GM18498 (cell line): ENCODE measurements at regions not wholly inside any gene's neighbourhood (a gene's known extent, or its start where the extent isn't known, plus 50 kb on each side); places are given as distances from the start of the nearest gene placed in this dataset.

ENCODE experiments used
- ATAC-seq: cut with Tn5 transposase; IDR thresholded peaks from one replicate; pipeline ENCODE4 v1.9.1; 2021; ENCODE audit warnings: mild to moderate bottlenecking, moderate library complexity; ENCODE audit not compliant: unreplicated experiment

DNA sequence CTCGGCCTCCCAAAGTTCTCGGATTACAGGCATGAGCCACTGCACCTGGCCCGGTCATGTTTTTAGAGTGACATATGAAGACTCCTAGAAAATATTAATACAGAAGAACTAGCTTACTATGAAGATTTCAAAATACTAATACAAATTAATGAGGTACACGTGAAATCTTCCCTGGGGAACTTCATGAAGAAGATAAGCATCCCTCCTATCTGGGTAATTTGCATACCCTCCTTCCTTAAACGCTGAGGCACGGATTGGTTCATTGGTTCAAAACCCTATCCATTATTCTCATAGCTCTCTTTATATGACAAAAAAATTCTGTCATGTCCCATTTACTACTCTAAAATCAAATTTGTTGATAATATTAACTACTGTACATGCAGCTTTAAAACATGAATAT is 224.8 kb upstream of the KLF14 start:
- ATAC-seq = no peak

DNA sequence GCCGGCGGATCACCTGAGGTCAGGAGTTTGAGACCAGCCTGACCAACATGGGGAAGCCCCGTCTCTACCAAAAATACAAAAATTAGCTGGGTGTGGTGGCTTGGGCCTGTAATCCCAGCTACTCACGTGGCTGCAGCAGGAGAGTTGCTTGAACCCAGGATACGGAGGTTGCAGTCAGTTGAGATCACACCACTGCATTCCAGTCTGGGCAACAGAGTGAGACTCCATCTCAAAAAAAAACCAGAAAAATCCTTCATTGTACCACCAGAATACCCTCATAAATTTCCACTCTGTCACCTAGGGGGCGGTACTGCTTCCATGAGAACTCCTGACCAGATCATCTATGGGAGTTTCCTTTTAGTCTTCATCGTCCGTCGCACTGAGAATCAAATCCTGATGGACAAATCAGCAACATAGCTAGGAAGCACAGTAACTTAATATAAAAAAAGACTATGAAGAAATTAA is 225.8 kb upstream of the KLF14 start:
- no peak for ATAC-seq

DNA sequence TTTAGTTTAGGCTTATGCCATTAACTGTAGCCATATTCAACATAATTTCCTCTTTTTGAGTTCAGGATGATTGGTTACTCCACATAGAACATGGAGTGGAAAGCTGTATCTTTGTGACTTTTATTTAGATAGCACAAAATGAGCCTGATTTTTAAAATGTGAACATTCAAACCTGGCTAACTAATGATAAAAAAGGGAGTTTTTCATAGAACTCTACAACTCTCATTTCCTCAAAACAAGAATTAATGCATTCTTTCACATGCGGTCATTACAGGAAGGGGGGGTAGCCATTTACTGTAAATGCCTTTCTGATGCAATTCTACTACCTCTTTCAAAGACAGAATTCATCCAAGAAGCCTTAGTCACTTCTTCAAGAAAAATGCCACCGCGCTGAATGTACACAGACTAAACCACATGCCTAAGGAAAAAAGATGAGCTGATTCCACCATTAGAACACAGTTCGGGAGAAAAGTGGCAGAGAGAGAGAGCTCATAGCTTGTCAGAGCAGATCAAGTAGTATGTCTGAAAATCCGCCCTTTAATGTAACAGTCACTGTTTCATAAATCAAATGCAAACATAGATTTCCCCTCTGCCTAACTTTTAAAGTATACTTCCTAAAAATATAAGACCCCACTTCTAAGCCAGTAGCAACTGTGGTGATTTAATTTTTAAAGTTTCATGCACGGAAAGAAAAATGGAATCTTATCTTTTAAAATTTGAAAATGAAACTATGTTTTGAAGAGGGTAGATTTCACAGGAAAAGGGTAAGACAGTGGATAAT is 226.4 kb upstream of the KLF14 start:
- ATAC-seq = peak; percentile 38

DNA sequence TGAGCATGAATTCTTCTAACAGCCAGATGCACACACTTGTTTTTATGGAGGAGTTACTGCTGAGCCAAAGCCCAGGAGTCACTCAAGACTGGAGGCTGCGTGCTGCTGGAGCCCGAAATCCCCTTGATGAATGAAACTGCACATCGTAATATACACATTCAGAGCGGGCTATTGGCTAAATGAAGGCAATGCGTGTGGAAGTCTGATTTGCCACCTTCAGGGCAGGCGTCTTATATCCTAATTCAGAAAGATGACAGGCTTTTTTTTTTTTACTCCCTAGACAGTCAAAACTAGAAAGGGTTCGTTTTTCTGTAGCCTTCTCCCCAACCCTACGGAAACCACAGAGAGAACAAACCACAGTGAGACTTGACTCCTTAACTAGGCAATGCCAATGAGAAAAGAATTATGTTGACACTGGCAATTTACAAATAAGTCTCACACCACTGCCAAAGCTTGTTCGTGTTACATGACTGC is 227.2 kb upstream of the KLF14 start:
- peak; percentile 73 for ATAC-seq

DNA sequence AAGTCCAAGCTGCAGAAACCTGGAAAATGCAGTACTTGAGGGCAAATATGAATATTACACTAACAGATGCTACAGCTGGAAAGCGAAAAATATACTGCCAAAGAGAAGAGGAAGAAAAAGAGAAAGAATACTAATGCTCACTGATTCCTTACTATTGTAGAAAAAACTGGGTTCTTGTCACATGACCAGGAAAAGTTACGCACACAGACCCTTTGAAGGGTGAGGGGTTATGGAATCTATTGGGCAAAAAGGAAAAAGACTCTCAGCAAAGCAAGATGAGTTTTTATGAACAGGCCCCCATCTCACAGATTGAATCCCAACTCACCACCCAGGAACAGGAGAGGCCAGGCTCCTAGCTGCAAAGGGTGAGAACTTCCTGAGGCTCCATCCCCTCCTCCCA is 228.1 kb upstream of the KLF14 start:
- no peak for ATAC-seq

DNA sequence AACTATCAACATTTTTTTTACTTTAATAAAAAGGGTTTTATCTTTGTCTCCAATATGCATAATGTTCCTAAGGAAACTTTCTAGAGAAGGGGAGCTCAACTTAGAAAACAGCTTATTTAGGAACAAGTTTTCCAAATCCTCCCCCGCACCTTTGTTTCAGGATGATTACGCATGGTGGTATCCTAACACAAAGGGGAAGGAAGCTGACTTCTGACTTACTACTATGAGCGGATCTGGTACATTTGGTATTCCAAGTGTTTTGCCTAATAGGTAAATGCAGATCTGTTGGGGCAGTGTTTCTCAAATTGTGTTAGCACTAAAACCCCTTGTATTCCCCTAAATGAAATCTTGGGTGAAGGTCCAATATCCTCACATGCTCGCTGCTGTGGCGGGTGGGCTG is 229.3 kb upstream of the KLF14 start:
- no peak for ATAC-seq

DNA sequence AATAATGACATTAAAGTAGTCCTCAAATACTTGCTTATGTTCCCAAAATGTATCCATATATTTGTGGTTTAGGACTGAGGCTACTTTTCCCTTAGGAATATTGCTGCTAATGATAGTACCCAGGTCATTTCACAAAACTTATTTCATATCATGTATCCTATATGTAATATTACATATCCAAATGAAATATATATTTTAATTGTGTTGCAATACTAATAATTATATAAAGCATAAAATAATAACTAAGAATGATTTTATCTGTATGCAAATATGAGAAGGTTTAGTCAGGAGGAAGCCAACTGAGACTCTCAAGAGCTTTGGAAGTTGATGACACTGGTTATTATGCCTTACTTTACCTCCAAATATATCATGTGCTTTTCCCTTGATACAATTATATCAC is 231.5 kb upstream of the KLF14 start:
- ATAC-seq = no peak

DNA sequence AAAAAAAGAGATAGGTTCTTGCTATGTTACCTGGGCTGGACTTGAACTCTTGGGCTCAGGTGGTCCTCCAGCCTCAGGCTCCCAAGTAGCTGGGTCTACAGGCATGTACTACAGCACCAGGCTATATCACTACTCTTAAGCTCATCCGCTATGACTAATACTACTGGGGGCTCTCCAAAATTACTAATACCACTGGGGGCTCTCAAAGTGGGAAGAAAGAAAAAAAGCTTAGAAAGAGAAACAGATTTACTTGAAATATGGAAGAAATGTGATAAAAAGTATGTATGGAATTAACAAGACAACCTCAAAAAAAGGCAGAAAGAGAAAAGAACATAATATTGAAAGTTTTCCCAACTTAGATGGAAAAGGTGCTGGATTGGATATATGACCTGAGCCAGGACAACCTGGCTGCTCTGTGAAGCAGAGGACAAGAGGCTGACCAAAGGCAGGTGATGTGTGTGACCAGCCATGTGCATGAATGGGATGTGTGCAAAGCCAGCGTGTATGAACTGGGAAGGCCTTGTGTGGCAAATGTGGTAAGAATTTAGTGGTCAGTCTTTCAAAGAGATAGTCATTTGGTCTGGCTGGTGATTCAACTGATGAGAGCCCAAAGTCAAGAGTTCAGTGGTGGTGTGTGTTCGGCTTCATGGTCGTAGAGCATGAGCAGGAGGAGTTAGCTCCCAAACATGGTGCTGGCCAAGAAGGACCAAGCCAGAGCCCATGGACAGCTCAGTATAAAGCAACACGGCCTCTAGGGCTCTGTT is 232.4 kb upstream of the KLF14 start:
- ATAC-seq = peak; percentile 45

DNA sequence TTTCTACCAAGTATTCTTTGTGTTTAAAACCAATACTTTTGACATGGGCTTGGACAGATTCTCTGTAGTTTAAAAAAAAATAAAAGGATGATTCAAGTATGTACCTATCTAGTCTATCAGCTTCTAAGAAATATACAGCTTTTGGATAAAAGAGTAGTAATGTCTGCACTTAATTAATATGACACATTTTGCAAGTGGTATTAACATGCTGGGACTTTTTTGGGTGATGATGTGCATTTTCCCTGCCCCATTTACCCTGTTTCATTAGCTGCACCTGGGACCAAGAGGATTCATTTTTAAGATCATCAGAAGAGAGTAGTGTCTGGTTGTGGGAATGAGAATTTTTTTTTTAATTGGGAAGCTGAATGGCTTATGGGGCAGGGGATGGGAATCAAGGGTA is 236.2 kb upstream of the KLF14 start:
- no peak for ATAC-seq

DNA sequence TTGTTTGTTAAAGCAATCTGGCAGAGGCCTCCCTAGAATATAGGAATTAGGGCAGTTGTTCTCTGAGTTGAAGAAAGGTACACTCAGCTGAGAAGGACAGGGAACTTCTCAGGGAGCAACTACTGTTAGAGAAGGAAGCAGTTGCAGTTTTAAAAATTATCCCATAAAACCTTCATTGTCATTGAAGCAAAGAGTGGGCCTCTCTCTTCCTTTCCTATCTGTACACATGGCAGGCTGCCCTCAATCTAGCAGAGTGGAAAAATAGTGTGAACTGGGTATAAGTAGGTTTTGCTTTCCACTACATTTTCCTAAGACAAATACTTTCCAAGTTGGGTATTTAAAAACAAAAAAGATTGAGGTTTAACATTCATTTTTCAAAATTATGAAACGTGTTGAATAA is 236.7 kb upstream of the KLF14 start:
- ATAC-seq = no peak

DNA sequence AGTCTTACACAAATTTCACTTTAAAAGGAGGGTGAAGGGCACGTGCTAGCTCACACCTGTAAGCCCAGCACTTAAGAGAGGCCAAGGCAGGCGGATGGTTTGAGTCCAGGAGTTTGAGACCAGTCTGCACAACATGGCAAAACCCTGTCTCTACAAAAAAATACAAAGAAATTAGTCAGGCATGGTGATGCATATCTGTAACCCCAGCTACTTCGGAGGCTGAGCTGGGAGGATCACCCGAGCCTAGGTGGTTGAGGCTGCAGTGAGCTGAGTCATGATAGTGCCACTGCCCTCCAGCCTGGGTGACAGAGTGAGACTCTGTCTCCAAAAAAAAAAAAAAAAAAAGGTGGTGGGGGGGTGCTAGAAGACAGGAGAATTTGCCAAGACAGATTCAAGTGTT is 237.3 kb upstream of the KLF14 start:
- ATAC-seq = no peak

DNA sequence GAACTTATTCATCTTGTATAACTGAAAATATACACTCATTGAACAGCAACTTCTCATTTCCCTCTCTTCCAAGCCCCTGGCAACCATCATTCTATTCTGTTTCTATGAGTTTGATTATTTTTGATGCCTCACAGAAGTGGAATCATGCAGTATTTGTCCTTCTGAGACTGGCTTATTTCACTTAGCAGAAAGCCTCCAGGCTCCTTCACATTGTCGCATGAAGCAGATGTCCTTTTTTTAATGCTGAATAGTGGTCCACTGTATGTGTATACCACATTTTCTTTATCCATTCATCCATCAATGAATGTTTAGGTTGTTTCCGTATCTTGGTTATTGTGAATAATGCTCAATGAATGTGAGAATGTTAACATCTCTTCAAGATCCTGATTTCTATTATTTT is 238.2 kb upstream of the KLF14 start:
- ATAC-seq = no peak

DNA sequence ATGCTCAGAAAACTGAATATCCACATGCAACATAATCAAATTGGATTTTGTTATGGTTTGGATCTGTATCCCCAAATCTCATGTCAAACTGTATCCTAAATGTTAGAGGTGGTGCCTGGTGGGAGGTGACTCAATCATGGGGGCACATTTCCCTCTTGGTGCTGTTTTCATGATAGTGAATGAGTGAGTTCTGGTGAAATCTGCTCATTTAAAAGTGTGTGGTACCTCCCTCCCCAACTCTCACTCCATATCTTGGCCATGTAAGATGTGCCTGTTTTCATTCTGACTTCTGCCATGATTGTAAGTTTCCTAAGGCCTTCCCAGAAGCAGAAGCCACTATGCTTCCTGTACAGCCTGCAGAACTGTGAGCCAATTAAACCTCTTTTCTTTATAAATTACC is 239.6 kb upstream of the KLF14 start:
- no peak for ATAC-seq

DNA sequence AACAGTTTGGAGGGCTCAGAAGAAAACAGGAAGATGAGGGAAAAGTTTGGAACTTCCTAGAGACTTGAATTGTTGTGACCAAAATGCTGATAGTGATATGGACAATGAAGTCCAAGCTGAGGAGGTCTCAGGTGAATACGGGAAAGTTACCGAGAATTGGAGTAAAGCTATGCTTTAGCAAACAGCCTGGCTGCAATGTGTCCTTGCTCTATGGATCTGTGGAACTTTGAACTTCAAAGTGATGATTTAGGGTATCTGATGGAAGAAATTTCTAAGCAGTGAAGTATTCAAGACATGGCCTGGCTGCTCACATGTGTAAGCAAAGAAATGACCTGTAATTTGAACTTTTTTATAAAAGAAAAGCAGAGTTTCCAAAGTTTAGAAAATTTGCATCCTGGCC is 240.2 kb upstream of the KLF14 start:
- no peak for ATAC-seq

DNA sequence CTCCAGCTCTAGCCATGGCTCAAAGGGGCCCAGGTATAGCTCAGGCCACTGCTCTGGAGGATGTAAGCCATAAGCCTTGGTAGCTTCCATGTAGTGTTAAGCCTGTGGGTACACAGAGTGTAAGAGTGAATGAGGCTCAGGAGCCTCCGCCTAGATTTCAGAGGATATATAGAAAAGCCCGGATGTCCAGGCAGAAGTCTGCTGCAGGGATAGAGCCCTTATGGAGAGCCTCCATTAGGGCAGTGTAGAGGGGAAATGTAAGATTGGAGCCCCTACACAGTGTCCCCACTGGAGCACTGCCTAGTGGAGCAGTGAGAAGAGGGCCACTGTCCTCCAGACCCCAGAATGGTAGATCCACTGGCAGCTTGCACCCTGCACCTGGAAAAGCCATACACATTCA is 240.8 kb upstream of the KLF14 start:
- no peak for ATAC-seq

DNA sequence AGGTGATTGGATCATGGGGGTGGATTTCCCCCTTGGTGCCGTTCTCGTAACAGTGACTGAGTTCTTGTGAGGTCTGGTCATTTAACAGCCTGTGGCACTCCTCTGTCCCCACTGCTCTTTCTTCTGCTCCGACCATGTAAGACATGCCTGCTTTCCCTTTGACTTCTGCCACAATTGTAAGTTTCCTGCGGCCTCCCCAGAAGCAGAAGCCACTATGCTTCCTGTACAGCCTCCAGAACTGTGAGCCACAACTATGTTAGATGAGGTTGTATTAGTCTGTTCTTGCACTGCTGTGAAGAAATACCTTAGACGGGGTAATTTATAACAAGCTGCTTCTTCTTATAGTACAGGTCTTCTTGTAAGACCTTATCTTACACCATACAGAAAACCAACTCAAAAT is 241.7 kb upstream of the KLF14 start:
- no peak for ATAC-seq

DNA sequence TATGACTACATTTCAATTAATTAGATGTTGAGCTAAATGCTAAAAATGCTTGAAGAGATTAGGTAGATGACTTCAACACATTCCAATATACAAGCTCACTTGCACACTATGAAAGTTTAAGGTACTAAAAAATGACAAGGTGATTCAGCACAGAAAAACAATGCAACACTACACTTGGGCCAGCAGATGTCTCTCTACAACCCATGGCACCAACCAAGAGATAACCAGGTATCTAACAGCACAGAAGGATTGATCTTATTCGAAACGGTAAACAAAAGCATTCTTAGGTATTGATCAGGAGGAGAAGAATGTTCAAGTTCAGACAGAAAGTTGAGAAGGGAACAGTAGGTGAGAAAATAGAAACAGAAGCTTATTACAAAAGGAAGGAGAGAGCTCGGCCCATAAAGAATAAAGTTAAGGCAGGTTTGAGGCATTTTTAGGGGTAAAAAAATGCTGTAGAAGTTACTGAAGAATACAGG is 248.2 kb upstream of the KLF14 start:
- ATAC-seq = no peak

DNA sequence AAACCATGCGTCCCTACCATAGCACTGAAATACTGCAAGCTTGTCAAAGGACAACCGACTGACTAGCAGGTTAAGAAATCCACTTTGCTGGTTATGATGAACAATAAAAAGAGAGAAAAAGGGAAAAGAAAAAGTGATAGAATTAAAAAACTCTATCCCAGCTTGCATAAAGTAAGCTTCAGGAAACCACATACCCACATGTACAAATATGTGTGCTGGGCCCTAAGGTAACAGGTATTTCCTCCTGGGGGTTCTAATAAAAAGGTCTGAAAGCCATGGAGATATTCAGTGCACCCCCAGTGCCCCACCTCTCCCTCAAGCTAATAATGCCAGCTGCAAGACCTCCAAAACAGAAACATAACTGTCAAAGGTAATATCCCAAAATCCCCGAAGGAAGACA is 248.6 kb upstream of the KLF14 start:
- ATAC-seq = no peak

DNA sequence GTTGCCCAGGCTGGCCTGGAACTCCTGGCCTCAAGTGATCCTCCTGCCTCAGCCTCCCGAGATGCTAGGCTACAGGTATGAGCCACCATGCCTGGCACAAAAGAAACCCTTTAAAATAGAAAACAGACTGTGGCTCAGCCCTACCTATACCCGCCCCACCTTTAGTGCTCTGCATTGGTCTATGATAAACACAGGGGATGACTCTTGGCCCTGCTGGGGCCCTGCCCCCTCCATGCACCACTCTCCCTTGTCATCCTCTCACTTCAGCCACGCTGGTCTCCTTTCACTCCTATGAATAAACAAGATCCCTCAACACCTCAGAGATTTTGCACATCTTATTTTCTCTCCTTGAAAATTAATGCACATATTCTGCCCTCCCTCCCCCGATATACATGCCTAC is 251.4 kb upstream of the KLF14 start:
- no peak for ATAC-seq

DNA sequence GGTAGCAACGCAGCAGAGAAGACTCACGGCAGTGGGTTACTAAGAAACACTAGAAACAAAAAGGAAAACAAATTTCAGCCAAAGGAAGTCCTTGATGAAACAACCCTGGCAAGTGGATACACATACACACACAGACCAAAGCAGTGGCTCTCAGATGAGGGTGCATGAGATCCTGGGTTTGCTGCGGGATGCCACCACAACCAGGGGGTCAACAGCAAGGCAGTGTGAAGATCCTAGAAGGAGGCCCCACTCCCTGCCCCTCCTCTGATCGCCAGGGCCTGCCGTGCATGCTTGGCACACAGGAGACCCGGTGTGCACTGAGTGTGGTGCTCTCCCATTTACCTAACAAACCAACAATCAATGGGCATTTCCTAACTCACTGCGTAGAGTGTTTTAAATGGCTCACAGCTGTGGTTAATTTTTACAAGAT is 252.3 kb upstream of the KLF14 start:
- ATAC-seq = no peak

DNA sequence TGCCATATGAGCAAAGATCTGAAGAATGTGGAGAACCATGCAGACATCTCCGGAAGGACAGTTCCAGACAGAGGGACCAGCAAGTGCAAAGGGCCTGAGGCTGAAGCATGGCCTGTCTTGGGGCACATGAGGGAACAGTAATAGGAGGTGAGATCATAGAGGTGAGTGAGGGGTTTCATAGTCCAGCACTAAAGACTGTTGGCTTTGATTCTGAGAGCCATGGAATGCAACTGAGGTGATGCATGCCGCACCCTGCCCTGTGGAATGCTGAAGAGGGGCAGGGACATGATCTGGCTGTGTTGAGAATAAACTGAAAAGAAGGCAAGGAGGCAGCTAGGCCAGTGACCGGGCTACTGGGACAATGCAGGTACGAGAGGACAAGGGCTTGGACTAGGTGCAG is 253.1 kb upstream of the KLF14 start:
- ATAC-seq = no peak

DNA sequence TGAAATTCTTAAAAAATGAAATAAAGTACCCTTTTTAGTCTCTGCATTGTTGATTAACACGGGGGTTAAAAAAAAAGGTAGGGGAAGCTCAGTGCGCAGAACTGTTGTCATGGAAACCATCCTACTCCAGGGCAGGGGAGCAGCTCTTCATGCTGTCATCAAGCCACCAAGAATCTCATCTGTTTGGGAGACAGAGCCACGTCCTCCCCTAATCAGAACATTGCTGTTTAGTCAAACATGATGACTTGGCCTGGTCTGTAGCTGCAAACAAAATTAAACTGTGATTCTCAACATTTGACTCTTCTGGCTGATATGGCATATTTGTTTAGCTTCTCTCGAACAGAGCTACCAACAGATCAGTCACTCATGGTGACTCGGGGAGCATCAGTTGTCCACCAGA is 254.4 kb upstream of the KLF14 start:
- no peak for ATAC-seq
